GM18499 (cell line): ENCODE measurements at regions not wholly inside any gene's neighbourhood (a gene's known extent, or its start where the extent isn't known, plus 50 kb on each side); places are given as distances from the start of the nearest gene placed in this dataset.
"Not testable (repeated sequence)": the region's sequence is repeated elsewhere in the genome, so short reads cannot be mapped to it uniquely, and the experiment has no call there.

Source experiments
- ATAC-seq: cut with Tn5 transposase; IDR thresholded peaks from one replicate; pipeline ENCODE4 v1.9.1; 2021; ENCODE audit warnings: moderate number of reproducible peaks; ENCODE audit not compliant: insufficient read depth, unreplicated experiment

DNA sequence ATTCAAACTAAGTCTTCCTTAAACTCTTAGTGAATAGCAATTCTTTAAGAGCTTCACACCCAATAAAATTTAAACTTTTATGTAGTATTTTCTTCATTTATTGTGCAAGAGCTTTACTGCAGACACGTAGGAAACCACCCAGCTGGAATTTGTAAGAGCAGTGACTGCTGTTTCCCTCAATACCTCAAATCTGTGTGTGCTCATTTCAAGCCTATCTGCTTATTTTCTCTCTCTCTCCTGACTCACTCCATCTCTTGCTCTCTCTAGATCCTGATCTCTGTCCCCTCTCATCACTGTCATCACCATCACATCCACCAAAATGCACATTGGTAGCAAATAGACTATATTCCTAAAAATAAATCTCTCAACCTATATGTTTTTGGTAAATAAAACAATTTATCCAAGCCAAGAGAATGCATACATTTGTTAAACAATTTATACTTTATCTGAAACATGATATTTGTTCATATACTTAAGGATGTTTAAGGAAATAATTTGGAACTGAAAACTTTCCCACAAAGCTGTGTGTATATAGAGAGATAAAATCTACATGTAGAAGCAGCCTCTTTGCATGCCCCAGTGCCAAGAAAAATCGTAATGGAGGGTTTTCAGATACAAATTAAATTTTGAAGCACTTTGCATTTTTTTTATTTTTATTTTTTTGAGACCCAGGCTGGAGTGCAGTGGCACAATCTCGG, 273.0 kb downstream of the TFAP2A start:
- no peak for ATAC-seq

DNA sequence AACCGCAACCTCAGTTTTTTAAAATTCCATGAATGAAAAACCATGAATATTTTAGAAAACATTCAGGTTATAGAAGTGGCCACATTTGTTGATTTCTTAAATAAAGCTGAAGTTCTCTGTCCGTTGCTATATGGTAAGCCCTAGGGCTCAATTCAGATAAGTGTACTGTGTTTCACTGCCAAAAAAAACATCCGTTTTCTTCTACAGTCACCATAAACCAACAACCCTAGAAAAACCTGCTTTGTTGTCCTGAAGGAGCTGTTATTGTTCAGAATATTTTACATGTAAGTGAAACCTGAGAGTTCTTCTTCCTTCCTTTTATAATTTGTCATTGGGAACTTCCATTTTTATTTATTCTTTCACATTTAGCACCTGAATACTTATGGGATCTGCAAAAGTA, 274.1 kb downstream of the TFAP2A start:
- no peak for ATAC-seq

DNA sequence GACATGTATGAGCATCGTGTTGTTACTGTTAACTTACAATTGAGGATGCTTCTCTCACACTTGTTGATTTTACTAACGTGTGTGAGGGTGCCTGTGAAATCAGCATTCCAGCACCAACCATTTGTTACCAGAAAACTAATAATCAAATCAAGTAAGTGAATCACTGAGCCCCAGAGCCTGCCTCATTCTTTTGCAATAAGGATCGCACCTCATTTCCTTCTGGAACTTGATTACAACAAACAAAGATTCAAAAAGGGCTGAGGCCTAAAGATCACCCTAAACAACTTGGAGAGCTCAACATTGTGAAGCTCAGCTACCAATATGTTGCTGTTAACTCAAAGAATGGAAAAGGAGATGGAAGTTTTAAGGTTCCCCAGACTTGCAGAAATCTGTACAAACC, 274.7 kb downstream of the TFAP2A start:
- ATAC-seq = no peak

DNA sequence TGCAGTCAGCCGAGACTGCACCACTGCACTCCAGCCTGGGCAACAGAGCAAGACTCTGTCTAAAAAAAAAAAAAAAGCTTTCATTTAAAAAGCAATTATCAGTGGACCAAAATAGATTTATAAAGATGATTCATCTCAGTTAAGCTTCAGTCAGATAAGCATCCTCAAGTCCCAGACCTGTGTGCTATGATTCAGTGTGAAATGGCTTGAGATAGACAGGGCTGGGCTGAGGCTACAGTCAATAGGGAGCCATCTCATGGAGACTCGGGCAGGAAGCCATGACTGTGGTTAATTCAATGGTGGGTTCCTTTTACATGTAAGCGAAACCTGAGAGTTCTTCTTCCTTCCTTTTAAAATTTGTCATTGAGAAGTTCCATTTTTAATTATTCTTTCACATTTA, 276.0 kb downstream of the TFAP2A start:
- ATAC-seq = no peak

DNA sequence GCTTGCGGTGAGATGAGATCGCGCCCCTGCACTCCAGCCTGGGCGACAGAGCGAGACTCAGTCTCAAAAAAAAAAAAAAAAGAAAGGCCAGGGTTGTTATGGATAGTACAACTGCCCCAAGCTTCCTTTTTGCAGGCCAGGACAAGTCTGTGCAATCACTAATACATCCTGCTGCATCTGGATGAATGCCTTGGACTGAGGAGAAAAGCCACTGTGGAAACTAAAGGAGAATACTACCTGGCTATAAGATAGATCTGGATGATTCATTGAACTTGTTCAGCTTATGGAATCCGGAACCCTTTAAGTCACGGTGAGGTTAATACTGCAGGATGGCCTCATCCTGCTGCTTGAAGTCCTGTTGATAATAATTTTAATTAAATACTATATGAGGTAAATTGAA, 278.2 kb downstream of the TFAP2A start:
- ATAC-seq = no peak

DNA sequence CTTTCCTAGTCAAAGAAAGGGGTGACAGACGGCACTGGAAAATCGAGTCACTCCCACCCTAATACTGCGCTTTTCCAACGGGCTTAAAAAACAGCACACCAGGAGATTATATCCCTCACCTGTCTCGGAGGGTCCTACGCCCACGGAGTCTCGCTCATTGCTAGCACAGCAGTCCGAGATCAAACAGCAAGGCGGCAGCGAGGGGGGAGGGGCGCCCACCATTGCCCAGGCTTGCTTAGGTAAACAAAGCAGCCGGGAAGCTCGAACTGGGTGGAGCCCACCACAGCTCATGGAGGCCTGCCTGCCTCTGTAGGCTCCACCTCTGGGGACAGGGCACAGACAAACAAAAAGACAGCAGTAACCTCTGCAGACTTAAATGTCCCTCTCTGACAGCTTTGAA, 280.7 kb downstream of the TFAP2A start:
- ATAC-seq = not testable (repeated sequence)

DNA sequence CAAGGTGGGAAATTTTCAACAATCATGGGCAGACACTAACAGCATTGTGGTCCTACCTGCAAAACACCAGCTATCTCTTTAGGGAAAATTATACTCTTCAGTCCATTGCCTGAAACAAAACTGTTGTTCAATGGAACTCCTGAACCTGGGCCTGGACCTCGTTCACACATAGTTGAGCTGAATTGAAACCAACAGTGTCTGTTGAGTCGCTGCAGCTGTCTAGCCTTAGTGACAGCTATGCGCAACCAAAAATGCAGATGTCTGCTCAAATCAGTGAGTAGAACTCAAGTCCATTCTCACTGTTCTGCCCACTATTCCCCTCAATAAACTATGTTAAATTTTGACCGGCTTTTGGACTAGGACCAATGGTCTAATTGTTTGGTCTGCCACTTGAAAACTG, 286.2 kb downstream of the TFAP2A start:
- ATAC-seq = no peak

DNA sequence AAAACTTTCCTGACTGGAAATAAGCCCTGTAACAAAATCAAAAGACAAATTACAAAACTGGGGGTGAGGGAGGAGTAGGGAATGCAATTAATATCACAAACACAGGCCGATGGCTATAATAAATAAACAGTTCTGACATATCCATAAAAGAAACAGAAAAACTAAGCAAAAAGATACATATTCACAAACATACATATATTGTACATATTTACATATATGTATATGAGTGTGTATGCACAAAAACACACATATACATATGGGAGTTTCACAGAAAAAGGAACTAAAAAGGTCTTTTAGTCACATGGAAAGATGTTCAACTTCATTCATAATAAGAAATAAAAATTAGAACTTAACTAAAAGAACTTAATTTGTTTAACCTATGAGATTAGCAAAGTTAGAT, 292.7 kb downstream of the TFAP2A start:
- ATAC-seq = no peak

DNA sequence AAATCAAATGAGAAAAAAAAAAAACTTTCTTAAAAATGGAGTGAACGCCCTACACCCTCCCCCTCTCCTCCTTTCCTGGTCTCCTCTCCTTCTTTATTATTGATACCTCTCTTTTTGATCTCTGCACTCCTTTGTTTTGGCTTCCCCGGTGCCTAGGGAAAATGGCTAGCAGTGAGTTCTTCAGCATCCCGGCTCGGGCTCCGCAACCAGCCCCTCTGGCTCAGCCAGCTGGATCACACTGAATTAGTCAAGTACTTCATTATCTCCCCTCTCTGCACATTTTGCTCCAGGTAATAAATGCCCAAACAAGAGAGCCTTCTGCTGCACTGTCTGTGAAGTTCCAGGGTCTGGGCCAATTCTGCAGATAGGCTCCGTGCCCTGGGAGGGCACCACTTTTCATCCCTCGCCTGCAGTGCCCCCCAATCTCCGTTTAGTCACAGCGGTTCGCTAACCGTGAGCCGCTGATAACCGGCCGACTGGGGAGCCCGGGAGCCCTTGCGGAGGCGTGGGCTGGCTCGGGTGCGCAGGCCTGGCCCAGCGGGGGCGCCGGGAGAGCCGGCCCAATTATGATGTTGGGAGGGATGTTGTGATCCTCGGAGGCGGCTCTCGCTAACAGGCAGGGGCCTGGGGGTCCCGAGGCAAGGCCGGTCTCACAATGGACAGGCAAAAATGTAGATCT, 301.9 kb downstream of the TFAP2A start:
- ATAC-seq = no peak

DNA sequence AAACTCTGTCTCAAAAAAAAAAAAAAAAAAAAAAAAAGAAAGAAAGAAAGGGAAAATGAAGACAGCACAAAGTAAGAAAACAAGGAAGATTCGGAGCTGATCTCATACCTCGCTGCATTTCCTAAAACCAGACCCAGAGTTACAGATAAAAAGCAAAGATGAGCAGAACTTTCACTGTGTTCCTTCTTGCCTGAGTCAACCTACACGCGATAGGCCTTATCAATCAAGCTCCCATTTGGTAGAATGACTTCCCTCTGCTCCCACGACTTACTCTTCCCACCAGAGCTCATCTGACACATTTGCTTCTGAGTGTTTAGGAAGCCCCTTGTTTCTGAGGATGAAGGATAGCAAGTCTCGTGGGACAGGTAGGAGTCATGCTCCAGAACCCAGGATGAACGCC, 302.9 kb downstream of the TFAP2A start:
- ATAC-seq = no peak

DNA sequence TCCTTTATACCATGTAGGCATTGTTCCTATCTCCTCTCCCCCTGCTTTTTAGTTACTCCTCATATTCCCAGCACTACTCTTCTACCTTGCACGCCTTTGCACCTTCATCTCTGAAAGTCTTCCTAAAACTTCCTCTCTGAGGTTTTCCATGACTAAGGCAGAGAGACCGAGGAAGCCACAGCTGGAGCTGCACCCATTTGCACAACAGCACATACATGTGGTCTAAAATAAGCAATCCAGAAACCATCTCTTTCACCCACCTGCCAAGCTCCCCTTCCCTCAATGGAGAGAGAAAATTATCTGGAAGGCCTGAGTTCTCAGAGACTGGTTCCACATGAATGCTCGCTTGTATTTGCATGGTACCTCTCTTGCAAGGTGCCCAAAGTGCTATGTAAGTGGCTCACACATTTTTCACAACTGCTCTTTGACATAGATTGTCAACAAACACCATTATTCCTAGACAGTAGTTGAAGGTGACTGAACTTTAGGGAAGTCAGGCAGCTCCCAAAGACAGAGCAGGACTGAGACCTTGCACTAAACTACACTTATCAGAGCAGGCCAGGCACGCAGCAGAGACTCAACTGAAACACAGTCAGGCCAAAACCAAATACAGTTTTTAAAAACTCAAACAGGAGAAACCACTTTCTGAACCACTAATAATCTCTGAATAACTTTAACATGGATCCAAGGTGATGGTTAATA, 313.2 kb downstream of the TFAP2A start:
- no peak for ATAC-seq

DNA sequence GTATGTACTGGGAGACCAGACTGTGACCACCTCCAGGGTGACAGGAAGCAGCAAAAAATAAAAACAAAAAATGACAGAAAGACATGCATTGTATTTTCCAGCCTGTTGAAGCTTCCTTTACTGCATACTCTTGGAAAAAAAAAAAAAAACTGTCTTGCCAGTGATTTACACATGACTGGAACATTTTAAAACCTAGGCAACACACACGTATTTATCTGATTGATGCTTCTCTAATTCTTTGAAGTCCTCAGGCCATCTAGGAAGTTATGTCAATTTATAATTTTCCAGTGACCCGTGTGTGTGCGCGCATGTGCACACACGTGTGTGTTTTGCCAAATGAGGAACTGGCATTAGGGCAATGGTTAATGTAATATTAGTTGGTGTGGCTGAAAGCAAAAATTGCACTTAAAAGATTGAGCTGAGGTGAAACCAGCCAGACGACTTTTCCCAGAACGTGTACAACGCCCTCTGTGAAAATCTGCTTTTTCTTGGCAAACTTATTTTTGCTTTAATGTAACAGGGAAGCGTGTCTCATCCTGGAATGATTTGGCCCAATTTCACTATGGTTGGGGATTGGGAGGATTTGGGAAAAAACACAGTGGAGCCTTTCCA, 315.2 kb downstream of the TFAP2A start:
- ATAC-seq = no peak

DNA sequence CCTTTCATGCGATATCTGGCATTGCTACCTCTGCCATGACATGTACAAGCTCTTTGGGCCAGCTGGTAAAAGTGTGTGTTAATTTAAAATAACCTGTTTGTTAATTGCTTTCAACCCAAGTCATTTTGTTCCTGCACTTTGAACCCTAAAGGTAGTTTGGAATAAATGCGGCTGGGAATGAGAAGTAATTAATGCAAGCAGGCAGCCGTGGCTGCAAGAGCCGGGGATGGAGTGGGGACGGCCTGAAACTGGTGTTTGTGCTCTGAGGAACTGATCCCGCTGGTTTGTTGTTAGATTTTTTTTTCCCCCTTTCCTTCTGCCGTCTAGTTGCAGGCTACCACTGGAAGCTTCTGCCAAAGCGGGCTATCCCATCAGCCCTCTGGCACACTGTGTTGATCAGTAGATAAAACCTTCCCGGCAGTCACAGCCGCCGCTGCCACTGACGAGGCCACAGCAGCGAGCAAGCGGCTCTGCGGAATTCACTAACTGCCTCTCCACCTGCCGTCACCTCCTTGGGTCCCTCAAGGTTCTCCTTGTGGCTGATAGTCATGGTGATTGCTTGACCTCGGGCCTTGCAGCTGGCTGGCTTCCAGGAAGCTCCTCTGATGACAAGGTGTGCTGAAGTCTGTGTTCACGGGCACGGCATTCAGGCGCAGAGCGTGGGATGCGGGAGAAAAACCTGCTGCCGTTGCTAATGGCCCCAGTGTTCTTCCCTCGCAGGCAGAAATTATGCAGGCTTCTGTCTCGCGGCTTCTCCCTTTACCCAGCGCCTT, 315.9 kb downstream of the TFAP2A start:
- no peak for ATAC-seq

DNA sequence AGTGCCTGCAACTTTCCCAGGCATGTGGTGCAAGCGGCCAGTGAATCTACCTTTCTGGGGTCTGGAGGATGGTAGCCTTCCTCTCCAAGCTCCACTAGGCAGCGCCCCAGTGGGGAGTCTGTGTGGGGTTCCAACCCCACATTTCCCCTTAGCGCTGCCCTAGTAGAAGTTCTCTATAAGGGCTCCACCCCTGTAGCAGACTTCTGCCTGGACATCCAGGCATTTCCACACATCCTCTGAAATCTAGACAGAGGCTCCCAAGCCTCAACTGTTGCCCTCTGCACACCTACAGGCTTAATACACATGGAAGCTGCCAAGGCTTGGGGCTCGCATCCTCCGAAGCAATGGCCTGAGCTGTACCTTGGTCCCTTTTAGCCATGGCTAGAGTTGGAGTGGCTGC, 321.6 kb downstream of the TFAP2A start:
- no peak for ATAC-seq

DNA sequence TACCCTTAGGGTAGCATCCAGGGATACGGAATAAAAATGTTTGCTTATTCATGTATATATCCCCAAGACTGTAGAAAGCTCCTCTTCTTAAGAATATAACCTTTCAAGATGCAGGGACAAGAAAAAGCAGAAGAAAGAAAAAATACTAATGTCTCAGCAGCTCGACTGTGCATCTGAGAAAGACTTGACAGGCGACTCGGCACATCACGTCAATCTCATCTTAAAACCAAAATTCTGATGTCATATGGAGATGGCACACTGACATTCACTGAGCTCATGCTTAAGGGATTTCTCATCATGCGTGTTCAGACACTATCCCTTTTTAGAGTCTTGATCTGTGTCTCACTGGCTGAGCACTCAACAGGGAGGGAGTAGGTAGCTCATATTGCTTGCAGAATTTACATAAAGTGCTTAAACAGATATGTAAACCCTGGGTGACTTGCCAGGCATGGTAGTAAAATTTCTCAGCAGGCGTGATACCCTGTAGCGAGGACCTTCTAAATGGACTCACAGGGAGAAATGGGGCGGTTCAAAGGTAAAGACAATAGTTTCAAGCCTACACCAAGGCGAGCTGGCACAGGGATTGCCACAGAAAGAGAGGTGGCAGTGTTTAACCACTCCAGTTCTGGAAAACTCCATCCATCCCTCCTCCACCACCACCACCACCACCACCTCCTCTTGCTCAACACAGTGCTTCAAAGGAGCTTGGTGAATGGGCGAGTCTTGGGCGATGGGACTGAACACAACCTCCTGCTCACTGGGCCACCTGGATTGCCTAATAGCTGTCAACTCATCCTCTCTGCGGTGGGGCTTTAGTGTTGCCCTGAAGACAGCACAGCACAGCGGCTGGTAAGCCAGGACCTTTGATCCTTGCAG, 330.5 kb downstream of the TFAP2A start:
- no peak for ATAC-seq

DNA sequence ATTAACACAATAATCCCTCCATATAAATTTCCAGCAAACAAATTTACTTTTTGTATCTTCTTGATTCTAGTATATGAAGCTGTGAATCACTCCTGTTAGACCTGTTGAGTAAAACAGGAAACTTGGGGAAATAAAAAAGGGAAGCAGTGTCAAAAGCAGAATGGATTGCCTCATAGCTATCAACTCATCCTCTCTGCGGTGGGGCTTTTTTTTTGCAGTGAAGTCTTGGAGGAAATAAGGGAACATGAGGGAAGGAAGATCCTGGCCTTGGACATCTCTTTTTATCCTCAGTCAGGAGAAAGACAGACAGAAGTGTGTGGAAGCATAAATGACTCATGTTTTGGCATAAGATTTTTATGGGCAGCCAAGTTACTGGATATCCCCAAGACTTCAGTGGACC, 332.5 kb downstream of the TFAP2A start:
- no peak for ATAC-seq

DNA sequence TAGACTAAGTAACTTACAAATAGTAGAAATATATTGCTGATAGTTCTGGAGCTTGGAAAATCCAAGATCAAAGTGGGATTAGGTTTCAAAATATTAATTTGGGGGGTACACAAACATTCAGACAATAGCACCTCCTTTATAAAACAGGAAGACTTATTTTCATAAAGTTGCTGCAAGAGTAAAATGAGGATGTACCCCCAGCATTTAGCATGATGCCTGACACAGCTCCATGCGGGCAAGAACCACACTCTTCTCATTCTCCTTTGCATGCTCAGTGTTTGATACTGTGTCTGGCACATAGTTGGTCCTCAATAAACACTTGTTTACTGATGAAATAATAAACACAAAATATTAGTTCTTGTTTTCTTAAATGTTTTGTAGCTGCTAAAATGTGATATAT, 332.9 kb downstream of the TFAP2A start:
- no peak for ATAC-seq

DNA sequence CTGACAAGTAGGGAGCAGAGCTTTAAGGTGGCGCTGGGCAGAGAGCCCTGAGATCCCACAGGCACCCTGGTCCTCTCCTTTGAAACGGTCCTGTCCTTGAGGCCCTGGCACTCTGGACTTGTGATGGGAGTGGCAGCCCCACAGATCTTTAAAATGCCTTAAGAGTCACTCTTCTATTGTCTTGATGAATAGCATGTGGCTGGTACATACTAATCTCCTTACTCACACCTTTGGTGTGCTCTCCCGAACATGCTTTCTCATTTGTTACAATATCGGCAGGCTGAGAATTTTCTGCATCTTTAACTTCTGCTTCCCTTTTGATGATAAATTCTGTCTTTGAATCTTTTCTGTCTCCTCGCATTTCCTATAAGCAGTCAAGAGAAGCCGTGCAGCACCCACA, 333.8 kb downstream of the TFAP2A start:
- ATAC-seq = no peak

DNA sequence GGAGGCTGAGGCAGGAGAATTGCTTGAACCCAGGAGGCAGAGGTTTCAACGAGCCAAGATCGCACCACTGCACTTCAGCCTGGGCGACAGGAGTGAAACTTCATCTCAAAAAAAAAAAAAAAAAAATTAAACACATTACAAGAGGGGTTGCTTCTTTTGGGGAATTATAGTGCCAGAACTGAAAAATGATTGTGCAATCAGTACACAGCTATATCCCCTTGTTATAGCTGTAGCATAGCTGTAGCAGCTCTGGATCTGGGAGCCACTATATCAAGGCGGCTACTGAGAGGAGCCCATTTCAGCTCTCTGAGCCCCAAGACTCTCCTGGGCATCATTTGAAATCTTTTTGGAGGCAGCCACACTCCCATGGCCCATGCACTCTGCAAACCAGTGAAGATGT, 334.3 kb downstream of the TFAP2A start:
- ATAC-seq = no peak

DNA sequence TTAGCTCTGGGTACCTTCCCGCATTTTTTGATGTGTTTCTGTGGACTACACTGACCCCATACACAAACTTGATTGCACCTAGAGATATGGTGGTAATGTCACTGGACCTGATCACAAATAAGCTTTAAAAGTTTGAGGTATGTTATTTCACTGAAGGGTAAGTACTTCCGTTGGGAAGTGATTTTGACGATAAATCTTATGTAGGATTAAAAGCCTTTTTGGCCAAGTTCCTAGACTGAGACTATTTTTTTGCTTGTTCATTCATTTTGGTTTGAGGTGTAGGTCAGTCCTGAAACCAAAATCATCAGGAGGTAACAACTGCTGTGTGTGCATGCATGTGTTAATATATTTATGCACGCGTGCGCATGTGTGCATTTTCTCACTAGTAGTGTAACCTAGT, 336.3 kb downstream of the TFAP2A start:
- ATAC-seq = no peak
